ENCODE measurements at regions not wholly inside any gene's neighbourhood (a gene's known extent, or its start where the extent isn't known, plus 50 kb on each side); places are given as distances from the start of the nearest gene placed in this dataset.

- DNase-seq: no peak
These were observed 643.7 kb downstream of the INHBA start for GRCh38 chr7:41058986-41059741.

GRCh38 chr7:41054960-41055661 is 647.8 kb downstream of the INHBA start:
- no peak for DNase-seq

- no peak for DNase-seq
These were observed 649.1 kb downstream of the INHBA start for GRCh38 chr7:41053820-41054219.

- DNase-seq: no peak
These were observed 650.2 kb downstream of the INHBA start for GRCh38 chr7:41052736-41053135.

- no peak for DNase-seq
These were observed 650.7 kb downstream of the INHBA start for GRCh38 chr7:41052201-41052600.

GRCh38 chr7:41051535-41051934 is 651.4 kb downstream of the INHBA start:
- no peak for DNase-seq

- no peak for DNase-seq
These were observed 651.8 kb downstream of the INHBA start for GRCh38 chr7:41051062-41051461.

GRCh38 chr7:41048771-41049170 is 654.1 kb downstream of the INHBA start:
- DNase-seq: no peak

GRCh38 chr7:41047789-41048191 is 655.1 kb downstream of the INHBA start:
- no peak for DNase-seq

- DNase-seq: no peak
These were observed 655.7 kb downstream of the INHBA start for GRCh38 chr7:41047211-41047610.

- DNase-seq: no peak
These were observed 656.1 kb downstream of the INHBA start for GRCh38 chr7:41046776-41047175.

GRCh38 chr7:41046221-41046761 is 656.6 kb downstream of the INHBA start:
- no peak for DNase-seq

- DNase-seq: no peak
These were observed 657.2 kb downstream of the INHBA start for GRCh38 chr7:41045556-41046123.

GRCh38 chr7:41039981-41040380 is 662.9 kb downstream of the INHBA start:
- no peak for DNase-seq

GRCh38 chr7:41039386-41039953 is 663.4 kb downstream of the INHBA start:
- no peak for DNase-seq

- DNase-seq: no peak
These were observed 664.7 kb downstream of the INHBA start for GRCh38 chr7:41038211-41038610.

GRCh38 chr7:41037691-41038090 is 665.2 kb downstream of the INHBA start:
- DNase-seq: no peak

GRCh38 chr7:41035794-41036193 is 667.1 kb downstream of the INHBA start:
- no peak for DNase-seq

- no peak for DNase-seq
These were observed 669.4 kb downstream of the INHBA start for GRCh38 chr7:41033500-41033899.

- no peak for DNase-seq
These were observed 672.2 kb downstream of the INHBA start for GRCh38 chr7:41030673-41031072.

- DNase-seq: peak in 1 of 2 donors; percentile 0
These were observed 673.8 kb downstream of the INHBA start for GRCh38 chr7:41029072-41029499.

GRCh38 chr7:41028580-41028979 is 674.3 kb downstream of the INHBA start:
- no peak for DNase-seq

- DNase-seq: no peak
These were observed 675.3 kb downstream of the INHBA start for GRCh38 chr7:41027428-41028115.
